Kidney (tissue), 13 donors: ENCODE measurements at regions not wholly inside any gene's neighbourhood (a gene's known extent, or its start where the extent isn't known, plus 50 kb on each side); places are given as distances from the start of the nearest gene placed in this dataset.

Experiments used
- DNase-seq, 5 donors: peaks; one replicate each; pipeline ENCODE4 v3.0.0-alpha.2; 2013 to 2020
- FAIRE-seq: peaks from 2 replicates; lab custom pipeline; 2012; peaks lifted over from hg19 to GRCh38; lab: Jason Lieb, UNC
- H3K27ac ChIP-seq, 2 donors: one replicate each; pipeline ENCODE4 v1.7.0; 2013; ENCODE audit warnings: low read depth in 2 of 2, low read length in 2 of 2, inconsistent platforms in 1 of 2
- H3K27me3 ChIP-seq: one replicate; pipeline ENCODE4 v1.7.1; 2013; ENCODE audit warnings: low read length, inconsistent platforms; ENCODE audit not compliant: control insufficient read depth, insufficient read depth
- H3K36me3 ChIP-seq, 3 donors: one replicate each; pipeline versions ENCODE4 v1.7.0 to v1.7.1; 2013; ENCODE audit warnings: low read length in 3 of 3, control low read depth in 1 of 3, inconsistent platforms in 1 of 3; ENCODE audit not compliant: insufficient read depth in 3 of 3, control insufficient read depth in 2 of 3
- H3K4me1 ChIP-seq, 3 donors: one replicate each; pipeline versions ENCODE4 v1.7.0 to v1.7.1; 2013; ENCODE audit warnings: low read length in 3 of 3, inconsistent platforms in 1 of 3, low read depth in 1 of 3; ENCODE audit not compliant: control insufficient read depth in 2 of 3, insufficient read depth in 2 of 3
- H3K4me3 ChIP-seq, 3 donors: one replicate each; pipeline versions ENCODE4 v1.7.0 to v1.8.1; 2013; ENCODE audit warnings: low read length in 3 of 3, control low read depth in 1 of 3, inconsistent platforms in 1 of 3
- H3K9ac ChIP-seq, 3 donors: one replicate each; pipeline versions ENCODE4 v1.7.0 to v1.7.1; 2013; ENCODE audit warnings: low read length in 3 of 3, control low read depth in 1 of 3, inconsistent platforms in 1 of 3
- H3K9me3 ChIP-seq, 3 donors: one replicate each; pipeline versions ENCODE4 v1.7.0 to v1.7.1; 2013; ENCODE audit warnings: low read length in 3 of 3, control low read depth in 1 of 3, inconsistent platforms in 1 of 3; ENCODE audit not compliant: control insufficient read depth in 2 of 3, insufficient read depth in 1 of 3
- CTCF ChIP-seq: IDR thresholded peaks from 3 replicates; pipeline ENCODE4 v1.5.1; 2012; ENCODE audit warnings: mild to moderate bottlenecking, moderate library complexity, borderline replicate concordance; ENCODE audit not compliant: insufficient read depth; ENCODE audit errors: extremely low read depth
- intact Hi-C: fragments of 100-400 bp; cut with DNase I; formaldehyde crosslinking; loops from one replicate; pipeline ENCODE4 v1.11.1; 2022
- donor health status: control.
- donor health status: control.
- donor health status: control.
- donor health status: control.
- donor health status: control.
- donor health status: DM: yes; HTN: yes; CAD: no.
- donor health status: Normal renal cell carcinoma (clear cell type).

- intact Hi-C loops, result no loop called here
- Histone ChIP-seq H3K9me3 (no peaks in the 10 kb centered on the region), H3K27me3 (peaks cover 3% of the 10 kb centered on the region), H3K27ac (no peak overlapping the region), H3K36me3 (no peaks in the 10 kb centered on the region), H3K4me3 (no peak overlapping the region), H3K4me1 (no peaks in the 10 kb centered on the region), H3K9ac (no peak overlapping the region)
- FAIRE-seq (no peak), DNase-seq (no peak)
- TF ChIP-seq CTCF, result no peak
These were observed 301.2 kb upstream of the DIAPH2 start for GRCh38 chrX:96383428-96383827.

- no peak overlapping the region for H3K27ac ChIP-seq
- no peak overlapping the region for H3K4me3 ChIP-seq
- no peak for TF ChIP-seq CTCF
- no peaks in the 10 kb centered on the region for H3K9me3 ChIP-seq
- intact Hi-C loops, result no loop called here
- H3K27me3 ChIP-seq, result peaks cover 5% of the 10 kb centered on the region
- H3K36me3 ChIP-seq, result no peaks in the 10 kb centered on the region
- H3K9ac ChIP-seq, result no peak overlapping the region
- DNase-seq, result no peak
- no peak for FAIRE-seq
- no peaks in the 10 kb centered on the region for H3K4me1 ChIP-seq
These were observed 298.3 kb upstream of the DIAPH2 start for GRCh38 chrX:96386325-96386724.

- FAIRE-seq, result no peak
- H3K4me1 ChIP-seq, result no peaks in the 10 kb centered on the region
These were observed 297.7 kb upstream of the DIAPH2 start for GRCh38 chrX:96386981-96387380.

More at GRCh38 chrX:96386981-96387380, 297.7 kb upstream of the DIAPH2 start:
- Histone ChIP-seq H3K9me3 (no peaks in the 10 kb centered on the region), H3K27ac (no peak overlapping the region), H3K36me3 (no peaks in the 10 kb centered on the region), H3K9ac (no peak overlapping the region), H3K27me3 (peaks cover 6% of the 10 kb centered on the region), H3K4me3 (no peak overlapping the region)
- intact Hi-C loops, result no loop called here
- DNase-seq, result peak in 2 of 5 donors; percentile 22 to 35
- no peak for TF ChIP-seq CTCF
